GM12892 (cell line): ENCODE measurements at regions not wholly inside any gene's neighbourhood (a gene's known extent, or its start where the extent isn't known, plus 50 kb on each side); places are given as distances from the start of the nearest gene placed in this dataset.

ENCODE experiments used
- POLR2A ChIP-seq: IDR thresholded peaks from 2 replicates; pipeline ENCODE4 v1.6.1; 2011; ENCODE audit warnings: low read depth, low read length, control low read depth
- TAF1 ChIP-seq: IDR thresholded peaks from 2 replicates; pipeline ENCODE4 v1.6.1; 2011; ENCODE audit warnings: low read depth, mild to moderate bottlenecking, control low read depth, low read length, borderline replicate concordance

GRCh38 chr9:29668732-29669131 is 2095.5 kb upstream of the C9orf72 start:
- TF ChIP-seq POLR2A, result no peak
- no peak for TF ChIP-seq TAF1
